OCI-LY1 (cell line): ENCODE measurements at regions not wholly inside any gene's neighbourhood (a gene's known extent, or its start where the extent isn't known, plus 50 kb on each side); places are given as distances from the start of the nearest gene placed in this dataset.

Experiments
- CTCF ChIP-seq: fragments of 200-600 bp; sonication (generic), shearing (Covaris generic); IDR thresholded peaks from 2 replicates; pipeline ENCODE4 v1.5.1; 2017; ENCODE audit warnings: mild to moderate bottlenecking, antibody characterized with exemption, low read length, moderate library complexity, mixed read lengths
- EZH2 ChIP-seq: fragments of 200-600 bp; sonication (generic), shearing (Covaris generic); IDR thresholded peaks from 2 replicates; pipeline ENCODE4 v1.8.0; 2017; ENCODE audit warnings: borderline replicate concordance, mixed run types, mild to moderate bottlenecking, antibody characterized with exemption, low read length, moderate library complexity, mixed read lengths

GRCh38 chr14:41201696-41202095, 405.0 kb upstream of the LRFN5 start:
- TF ChIP-seq CTCF, result no peak
- no peak for TF ChIP-seq EZH2
